ENCODE measurements at regions not wholly inside any gene's neighbourhood (a gene's known extent, or its start where the extent isn't known, plus 50 kb on each side); places are given as distances from the start of the nearest gene placed in this dataset.

DNA sequence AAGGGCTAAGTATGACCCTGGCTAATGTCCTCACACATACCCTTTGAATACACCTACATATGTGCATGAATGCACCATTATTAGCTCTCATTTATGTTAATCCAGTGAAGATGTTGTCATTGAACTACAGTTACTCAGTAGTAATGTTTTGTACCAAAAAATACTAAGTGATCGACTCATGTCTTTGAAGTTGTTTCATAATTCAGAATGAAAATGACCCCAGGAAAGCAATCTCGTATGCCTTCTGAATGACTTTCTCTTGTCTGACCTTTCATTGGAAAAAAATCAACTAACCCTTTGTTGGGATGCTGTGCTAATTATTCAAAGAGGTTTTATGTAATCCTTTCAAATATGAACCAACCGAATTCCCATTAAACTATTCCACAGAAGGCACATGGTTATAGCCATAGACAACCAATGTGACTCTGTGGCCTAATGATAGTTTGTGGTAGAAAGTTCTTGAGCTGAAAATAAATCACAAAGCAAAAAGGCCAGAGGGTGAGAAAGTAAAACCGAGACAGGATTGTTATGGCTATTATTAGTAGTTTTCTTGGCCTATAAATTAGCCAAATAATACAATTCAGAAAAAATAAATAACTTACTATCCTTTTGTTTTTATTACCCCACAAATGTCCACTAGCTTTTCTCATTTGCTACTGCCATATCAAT is 86.8 kb upstream of the STARD13 start:
- no peak for DNase-seq (ENCODE audit: low read depth)

DNA sequence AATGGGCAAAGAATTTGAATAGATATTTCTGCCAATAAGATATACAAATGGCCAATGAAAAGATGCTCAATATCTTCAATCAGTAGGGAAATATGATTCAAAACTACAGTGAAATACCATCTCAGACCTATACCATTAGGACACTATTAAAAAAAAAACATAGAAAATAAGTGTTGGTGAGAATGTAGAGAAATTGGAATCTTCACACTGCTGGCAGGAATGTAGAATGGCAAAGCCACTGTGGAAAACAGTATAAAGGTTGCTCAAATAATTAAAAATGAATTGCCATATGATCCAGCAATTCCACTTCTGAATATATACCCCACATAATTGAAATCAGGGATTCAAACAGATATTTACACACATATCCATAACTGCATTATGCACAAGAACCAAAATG is 88.1 kb upstream of the STARD13 start:
- DNase-seq (ENCODE audit: low read depth): no peak

DNA sequence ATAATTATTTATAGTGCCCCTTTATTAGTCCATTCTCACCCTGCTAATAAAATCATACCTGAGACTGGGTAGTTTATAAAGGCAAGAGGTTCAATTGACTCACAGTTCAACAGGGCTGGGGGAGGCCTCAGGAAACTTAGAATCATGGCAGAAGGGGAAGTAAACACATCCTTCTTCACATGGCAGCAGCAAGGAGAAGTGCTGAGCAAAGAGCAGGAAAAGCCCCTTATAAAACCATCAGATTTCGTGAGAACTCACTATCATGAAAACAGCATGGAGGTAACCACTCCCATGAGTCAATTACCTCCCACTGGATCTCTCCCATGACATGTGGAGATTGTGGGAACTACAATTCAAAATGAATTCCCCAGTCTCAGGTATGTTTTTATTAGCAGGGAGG is 89.9 kb upstream of the STARD13 start:
- no peak for DNase-seq (ENCODE audit: low read depth)

DNA sequence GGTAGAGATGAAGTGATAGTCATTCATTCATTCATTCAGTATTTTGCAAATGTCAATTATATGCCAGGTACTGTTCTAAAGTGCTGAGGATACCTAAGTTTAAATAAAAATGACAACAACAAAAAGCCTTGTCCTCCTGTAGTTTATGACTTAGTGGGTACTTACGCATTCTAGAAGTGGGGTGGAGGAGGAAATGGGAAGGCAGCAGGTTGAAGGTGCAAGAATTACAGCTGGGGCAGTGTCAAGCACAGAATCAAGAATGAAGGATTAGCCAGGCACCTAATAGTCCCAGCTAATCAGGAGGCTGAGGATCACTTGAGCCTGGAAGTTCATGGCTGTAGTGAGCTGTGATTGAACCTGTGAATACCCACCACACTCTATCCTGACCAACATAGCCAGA is 90.7 kb upstream of the STARD13 start:
- DNase-seq (ENCODE audit: low read depth): no peak

DNA sequence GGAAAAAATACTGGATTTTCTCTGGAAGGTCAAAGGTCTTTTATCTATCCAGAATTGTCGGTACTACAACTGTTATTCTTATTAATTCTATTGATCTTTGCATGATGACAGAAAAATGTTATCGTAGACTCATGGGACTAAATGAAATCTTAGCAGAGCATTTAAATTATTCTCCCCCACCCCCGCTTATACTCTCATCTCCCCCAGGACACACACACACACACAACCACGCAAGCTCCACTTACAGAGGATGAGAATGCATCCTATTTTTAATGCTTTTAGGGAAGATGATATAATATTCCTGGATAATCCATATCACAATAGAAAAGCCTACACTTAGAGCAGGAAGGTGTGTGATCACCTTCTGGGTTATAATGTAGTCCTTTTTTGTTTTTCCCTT is 91.9 kb upstream of the STARD13 start:
- DNase-seq (ENCODE audit: low read depth): no peak

DNA sequence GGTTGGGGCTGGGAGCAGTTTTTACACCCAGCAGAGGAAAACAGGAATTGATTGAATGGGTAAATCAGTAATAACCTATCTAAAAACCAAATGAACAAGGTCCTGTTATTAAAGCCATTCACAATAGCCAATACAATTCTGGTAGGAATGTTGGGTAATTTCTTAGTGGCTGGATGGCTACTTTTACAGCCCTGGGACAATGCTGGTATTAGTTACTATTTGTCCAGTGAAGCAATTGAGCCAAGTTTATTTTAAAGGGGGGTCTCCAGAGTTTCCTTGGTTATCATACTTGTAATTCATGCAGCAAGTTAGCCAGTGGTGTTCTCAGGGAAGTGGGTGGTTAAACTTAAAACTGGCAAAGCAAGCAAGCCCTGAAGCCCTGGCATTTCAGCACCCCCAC is 92.3 kb upstream of the STARD13 start:
- no peak for DNase-seq (ENCODE audit: low read depth)

DNA sequence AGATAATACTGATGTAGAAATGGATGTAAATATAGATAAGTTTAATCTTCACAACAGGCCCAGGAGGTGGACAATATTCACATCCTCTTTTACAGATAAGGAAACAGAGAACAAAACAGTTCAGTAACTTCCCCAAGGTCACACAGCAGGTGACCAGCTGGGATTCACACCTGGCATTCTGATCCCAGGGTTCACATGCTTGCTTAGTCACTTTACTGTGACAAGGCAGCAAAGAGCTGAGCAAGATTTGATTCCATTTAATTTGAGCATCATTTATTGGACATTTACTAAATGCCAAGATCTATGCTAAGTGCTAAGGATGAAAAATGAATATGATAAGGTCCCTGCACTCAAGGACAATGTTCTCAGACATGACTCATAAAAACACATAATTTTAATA is 94.1 kb upstream of the STARD13 start:
- DNase-seq (ENCODE audit: low read depth): no peak

DNA sequence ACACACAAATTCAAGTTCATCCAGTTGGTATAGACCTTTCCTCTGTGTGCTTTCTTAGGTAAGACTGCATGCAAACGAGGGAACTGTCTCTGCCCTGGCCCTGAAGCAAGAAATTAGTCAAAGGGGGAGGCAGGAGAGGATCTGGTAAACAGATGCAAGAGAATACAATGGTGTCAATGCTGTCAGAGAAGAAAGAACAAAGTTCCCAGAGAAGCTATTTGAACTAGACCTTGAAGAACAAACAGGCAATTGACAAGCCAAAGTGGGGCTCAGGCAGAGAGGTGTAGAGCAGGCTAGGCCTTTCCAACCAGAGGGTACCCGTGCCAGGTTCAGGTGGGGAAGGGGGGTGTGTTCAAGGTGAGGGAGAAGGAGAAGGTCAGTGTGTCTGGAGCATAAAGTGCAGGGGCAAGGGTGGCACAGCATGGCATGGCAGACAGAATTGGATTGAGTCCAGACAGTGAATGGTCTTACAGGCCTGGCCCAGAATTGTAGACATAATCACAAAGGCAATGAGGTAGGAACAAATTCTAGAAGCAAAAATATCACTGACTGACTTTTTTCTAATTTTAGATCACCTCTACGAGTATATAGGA is 95.0 kb upstream of the STARD13 start:
- DNase-seq (ENCODE audit: low read depth): no peak

DNA sequence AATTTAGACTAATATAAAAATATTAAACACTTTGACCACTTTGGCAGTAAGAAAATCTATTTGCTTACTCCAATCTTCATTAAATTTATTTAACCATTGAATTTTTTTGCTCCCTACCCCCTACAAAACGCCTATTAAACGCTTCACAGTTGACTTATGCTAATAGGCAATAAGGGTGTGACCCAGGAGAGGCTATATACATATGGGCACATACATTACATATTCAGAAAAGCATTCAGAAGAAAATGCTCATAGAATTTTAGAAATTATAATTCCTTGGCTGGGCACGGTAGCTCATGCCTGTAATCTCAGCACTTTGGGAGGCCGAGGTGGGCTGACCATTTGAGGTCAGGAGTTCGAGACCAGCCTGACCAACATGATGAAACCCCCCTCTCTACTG is 95.6 kb upstream of the STARD13 start:
- DNase-seq (ENCODE audit: low read depth): no peak

DNA sequence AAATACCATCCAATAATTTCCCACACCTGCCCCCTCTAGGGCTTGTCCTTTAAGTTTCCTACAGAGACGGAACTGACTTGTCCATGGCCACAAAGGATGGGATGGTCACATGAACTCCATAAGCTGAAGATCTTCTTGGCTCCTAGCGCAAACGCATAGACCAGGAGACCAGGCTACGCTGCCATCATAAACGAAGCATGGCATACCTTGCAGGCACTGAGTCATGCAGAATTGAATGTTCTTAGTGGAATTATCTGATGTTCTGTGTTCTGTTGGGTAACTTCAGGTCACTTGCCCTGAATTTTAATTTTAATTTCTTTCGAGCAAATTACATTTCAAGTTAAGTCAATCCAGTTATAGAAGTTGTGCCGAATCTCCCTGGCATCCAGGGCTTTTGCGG is 96.4 kb upstream of the STARD13 start:
- no peak for DNase-seq (ENCODE audit: low read depth)

DNA sequence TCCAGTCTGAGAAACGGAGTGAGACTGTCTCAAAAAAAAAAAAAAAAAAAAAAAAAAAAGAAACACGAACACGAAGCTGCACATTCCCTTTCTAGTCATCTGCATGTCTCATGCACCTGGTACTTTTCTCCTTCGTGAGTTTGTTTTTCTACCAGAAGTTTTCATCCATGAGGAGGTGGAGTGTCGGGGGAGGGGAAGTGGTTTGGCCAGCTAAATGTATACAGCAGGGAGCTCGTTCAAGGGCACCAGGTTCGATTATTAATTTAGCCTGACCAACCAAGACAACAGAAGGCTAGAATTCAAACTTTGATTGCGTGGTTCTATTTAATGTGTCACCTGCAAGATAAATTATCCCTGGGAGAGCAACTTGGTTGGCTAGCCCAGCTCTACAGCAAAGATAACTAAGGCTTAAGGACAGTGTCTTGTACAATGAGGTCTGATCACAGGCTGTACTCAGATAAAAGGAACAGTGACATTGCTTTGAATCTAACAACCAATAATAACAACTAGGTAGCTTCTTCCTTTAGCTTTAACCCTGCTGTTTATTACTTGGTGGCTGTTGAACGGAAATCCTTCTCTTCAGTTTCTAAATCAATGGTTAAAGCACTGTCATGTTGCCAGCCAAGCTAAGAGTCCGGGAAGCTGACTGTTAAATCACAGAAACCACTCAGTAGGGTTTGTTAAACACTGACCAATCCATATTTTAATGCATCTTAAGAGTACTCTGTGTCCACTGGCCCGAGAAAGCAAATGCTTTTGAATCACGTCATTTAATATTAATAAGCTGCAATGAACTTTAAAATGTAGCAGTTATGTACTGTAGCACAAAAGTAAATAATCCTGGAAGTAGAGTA is 98.4 kb upstream of the STARD13 start:
- no peak for DNase-seq (ENCODE audit: low read depth)

DNA sequence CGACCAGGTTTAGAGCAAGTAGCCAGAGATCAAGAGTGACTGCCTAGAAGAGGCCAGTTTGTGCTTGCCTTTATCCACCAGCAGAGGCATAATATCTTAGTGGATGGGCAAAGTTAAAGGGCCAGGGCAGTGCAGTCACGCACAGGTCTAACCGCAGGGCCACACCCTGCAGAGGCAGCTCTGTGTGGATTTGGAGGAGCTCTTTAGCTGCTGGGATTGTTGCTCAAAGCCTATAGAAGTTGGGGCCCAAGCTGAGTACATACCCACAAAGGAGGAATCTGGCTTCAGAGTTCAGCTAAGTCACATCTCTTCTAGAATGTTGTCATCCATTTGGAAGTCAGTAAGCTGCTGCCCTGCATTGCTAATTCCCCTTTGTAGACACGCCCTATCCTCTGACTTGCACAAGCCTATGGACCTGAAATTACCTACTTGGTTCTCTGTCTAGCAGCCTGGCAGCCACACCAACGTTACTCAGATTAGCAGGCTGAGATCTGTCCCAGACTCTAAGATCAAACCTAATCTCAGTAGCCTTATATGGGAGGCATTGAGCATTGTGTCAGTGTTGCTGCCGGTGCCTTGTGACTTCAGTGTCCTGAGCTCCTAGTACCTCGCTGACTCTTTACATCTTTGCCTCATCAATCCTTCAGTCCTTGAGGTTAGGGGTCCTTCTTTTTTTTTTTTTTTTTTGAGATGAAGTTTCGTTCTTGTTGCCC is 102.9 kb upstream of the STARD13 start:
- no peak for DNase-seq (ENCODE audit: low read depth)

DNA sequence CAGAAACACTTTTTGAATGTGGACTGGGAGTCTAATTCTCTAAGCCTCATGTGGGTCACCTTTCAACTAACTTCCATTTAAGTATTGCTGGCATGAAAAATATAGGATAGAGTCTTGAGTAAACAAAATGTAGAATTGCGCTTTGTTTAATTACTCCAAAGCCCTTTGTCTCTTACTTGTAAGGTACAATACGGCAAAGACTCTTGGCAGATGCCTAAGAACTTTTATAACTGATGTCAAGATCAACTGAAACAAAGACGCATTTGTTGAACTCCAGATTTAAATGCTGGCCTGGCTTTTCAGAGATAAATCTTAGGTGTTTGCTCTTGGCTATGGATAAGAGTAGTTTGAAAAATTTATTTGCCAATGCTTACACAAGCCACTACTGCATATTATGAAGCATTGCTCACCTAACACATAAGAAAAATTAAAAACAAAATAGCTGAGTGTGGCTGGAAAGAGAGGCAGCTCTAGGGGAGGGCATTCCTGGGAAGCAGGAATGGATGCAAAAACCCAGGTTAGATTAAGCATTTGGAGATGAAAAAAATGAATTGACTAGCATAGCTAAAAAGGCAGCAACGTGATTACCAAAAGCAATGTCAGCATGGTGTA is 107.3 kb upstream of the STARD13 start:
- DNase-seq (ENCODE audit: low read depth): no peak

DNA sequence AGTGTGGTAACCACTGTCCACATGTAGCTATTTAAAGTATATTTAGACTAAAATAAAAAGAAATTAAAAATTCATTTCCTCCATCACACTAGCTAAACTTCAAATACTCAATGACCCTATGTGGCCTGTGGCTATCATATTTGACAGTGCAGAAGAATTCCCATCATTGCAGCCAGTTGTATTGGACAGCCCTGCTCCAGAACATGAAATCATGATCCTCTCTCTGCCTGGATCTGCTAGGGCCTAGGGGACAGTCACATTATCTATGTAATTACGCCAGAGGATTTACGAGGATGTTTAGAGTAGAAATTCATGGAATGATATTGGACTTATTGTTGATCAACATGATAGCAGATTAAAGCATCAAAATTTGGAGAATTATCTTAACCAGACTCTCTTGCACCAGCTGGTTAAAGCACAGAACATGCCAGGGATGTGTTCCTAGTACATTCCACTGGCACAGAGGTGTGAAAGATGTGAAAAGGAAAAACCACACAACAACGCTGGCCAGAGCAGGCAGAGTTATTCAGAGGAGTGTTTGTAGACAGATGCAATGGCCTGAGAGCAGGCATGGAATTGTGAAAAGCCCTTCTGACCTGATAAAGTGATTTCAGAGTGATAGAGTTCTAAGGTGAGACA is 108.9 kb upstream of the STARD13 start:
- no peak for DNase-seq (ENCODE audit: low read depth)

DNA sequence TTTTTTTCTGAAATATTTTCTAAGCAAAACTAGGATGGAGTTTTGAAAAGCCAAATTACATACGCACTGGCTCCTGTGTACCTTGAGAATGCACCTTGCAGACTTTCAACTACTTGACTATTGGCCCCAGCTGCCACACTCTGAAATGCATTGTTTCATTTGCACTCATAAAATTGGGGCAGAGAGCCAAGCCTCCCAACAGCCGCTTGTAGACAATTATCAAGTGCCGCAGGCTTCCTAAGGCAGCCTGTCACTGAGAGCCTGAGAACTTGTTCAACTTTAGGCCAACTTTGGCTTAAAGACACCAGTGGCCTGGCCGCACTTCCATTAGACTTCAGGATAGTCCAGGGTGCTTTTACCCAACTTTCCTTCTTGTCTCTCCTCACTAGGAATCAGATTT is 115.7 kb upstream of the STARD13 start:
- no peak for DNase-seq (ENCODE audit: low read depth)

DNA sequence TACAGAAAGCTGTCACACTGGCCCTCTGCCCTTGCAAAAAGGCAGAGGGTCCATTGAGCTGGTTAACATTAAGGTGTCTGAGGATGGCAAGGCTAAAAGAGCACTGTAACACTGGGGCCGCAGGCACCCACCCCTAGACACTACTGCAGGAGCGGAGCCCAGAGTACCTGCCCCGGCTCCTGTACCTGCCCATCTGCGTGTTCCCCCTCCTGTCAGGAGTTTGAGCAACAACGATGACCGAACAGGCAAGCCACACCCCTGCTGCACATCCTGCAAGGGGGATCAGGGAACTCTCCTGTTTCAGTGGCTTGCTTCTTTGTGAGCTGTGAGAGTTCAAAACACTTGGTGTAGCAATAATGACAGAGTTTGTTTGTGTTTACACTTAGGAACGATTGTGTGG is 117.4 kb upstream of the STARD13 start:
- no peak for DNase-seq (ENCODE audit: low read depth)

DNA sequence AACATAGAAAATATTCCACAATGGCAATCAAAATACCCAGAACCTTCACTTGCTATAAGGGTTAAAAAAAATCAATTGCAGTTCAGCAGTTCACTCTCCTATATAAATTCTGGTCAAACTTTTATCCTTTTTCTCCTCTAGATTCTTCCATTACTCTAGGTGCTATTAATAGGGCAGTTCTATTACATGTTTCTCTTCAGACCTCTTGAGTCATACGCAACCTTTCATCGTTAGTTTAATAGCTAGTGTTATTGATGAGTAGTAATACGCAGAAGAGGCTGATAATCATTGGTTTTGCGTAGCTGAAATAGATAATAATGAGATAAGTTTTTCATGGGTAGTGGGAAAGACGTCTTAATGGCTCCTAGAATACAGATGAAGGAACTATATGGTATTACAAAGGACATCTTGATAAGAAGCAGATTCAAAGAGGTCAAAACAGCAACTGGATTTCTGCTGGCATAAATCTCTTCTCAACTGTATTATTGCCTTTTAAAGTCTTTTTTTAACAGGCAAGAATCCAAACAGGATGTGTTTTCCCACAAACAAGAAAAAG is 118.3 kb upstream of the STARD13 start:
- no peak for DNase-seq (ENCODE audit: low read depth)

DNA sequence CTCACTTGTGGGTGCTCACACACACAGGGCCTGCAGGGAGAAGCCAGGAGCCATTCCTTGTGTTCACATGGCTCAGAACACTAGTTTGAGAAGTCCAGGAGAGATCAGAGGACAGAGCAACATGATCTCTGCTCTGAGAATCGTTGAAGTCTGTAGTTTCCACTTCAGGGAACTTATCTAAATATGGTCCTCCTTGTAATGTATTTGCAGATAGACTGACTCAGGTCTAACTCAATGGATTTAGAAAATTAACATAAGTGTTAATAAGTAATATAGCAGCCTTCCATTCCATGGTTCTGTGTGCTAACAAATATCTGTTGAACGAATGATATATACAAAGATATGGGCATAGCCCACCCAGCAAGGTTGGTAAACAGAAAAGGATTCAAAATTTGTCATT is 119.8 kb upstream of the STARD13 start:
- no peak for DNase-seq (ENCODE audit: low read depth)

DNA sequence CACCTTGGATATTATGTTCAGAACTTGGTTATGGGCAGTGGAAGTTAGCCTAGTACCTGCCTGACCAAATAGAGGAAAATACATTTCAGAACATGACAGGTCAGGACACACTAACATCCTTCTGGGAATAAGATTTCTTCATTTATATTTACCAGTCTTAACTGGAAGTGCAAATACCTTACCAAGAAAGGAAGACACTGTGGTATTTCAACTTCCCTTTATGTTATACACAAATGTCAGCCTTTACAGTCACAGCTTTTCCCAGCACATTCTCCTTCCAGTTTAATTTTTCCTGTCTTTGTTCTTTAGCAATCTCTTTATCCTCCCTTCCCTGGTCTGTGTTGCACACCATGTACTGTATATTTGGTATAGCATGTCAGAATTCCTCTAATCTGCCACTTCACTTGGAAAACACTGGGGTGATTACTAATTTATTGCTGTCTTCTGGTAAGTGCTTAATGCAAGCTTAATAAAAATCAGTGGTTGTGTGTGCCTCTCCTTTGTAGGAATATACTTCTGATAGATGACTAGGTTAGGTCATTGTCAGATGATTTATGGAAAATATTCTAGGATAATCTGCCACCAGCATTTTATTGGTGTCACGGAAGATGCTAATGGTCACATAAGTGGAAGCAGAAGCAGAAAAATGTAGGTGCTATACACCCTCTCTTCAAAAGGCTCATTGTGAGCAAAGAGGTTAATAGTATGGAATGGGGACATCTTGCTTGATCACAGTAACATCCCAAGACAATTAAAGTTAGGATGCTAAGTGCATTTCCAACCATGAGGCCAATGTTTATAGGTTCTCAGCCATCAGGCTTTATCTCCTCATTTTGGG is 124.3 kb upstream of the STARD13 start:
- no peak for DNase-seq (ENCODE audit: low read depth)

DNA sequence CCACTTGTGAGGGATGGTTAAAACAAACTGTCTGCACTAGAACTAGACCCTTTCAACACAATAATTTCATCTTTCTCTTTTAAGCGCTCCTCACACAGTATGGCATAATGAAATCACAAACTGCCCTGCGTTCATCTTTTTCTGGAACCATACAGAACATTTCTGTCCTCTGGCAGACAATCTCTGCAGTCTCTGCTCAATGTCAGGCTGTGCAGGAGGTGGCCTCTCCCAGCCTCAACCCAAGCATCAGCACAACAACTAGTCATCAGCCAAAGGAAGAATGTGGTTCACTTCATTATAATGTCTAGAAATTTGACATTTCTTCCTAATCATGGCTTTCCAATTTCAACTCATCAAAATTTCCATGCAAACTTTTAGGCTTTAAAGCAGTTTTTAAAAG is 125.1 kb upstream of the STARD13 start:
- no peak for DNase-seq (ENCODE audit: low read depth)

DNA sequence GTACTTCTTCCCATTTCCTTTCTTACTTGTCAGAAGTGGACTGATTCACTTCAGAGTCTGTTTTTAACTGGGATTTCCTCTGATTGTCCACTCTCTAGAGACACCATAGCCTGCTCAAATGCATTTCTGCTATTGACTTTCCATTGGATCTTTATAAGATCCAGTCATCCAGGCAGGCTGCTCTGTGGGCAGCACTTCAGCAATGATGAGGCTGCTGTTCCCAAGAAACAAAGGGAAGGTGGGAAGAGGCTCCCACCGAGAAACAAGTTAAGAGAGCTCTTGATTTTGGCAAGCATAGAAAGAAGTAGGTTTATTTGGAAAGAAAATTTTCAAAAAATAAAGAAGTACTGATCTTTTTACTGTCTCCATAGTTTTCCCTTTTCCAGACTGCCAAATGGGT is 125.8 kb upstream of the STARD13 start:
- no peak for DNase-seq (ENCODE audit: low read depth)
